Fibroblast of lung (primary cell): ENCODE measurements at regions not wholly inside any gene's neighbourhood (a gene's known extent, or its start where the extent isn't known, plus 50 kb on each side); places are given as distances from the start of the nearest gene placed in this dataset.
A peak's percentile ranks its signal among the peaks of the same experiment; 100 is the strongest.

ENCODE experiments used
- DNase-seq, 2 donors: peaks; one replicate each; pipeline versions ENCODE4 v3.0.0 to v3.0.0-alpha.2; 2010; ENCODE audit warnings: low read depth in 2 of 2
- H2AFZ ChIP-seq: 2 replicates; pipeline ENCODE4 v1.5.1; 2012; ENCODE audit warnings: low read length, control low read depth, inconsistent platforms
- H3K27ac ChIP-seq: 2 replicates; pipeline ENCODE4 v1.5.1; 2011; ENCODE audit warnings: low read length, control low read depth; ENCODE audit not compliant: insufficient read depth
- H3K27me3 ChIP-seq: 2 replicates; pipeline ENCODE4 v1.5.1; 2011; ENCODE audit warnings: mild to moderate bottlenecking, low read length; ENCODE audit not compliant: control insufficient read depth, insufficient read depth
- H3K36me3 ChIP-seq: 2 replicates; pipeline ENCODE4 v1.5.1; 2011; ENCODE audit warnings: low read length; ENCODE audit not compliant: control insufficient read depth, insufficient read depth
- H3K4me1 ChIP-seq: 2 replicates; pipeline ENCODE4 v1.5.1; 2011; ENCODE audit warnings: low read length; ENCODE audit not compliant: control insufficient read depth, insufficient read depth; ENCODE audit errors: extremely low read depth
- H3K4me2 ChIP-seq: 2 replicates; pipeline ENCODE4 v1.5.1; 2011; ENCODE audit warnings: low read length, control low read depth; ENCODE audit not compliant: insufficient read depth; ENCODE audit errors: extremely low read depth
- H3K4me3 ChIP-seq, 4 experiments: fragments of 200-600 bp in 1 of 4; sonication (generic) in 1 of 4; replicated peaks in 1 of 4; 2 replicates each; pipeline ENCODE4 v1.5.1; 2011 to 2016; ENCODE audit warnings: low read length in 4 of 4, low read depth in 3 of 4, mild to moderate bottlenecking in 3 of 4, control low read depth in 2 of 4, inconsistent platforms in 1 of 4, mixed read lengths in 1 of 4; ENCODE audit not compliant: insufficient read depth in 1 of 4; ENCODE audit errors: control extremely low read depth in 1 of 4
- H3K79me2 ChIP-seq: 2 replicates; pipeline ENCODE4 v1.5.1; 2012; ENCODE audit warnings: mild to moderate bottlenecking, low read length, inconsistent platforms; ENCODE audit not compliant: control insufficient read depth, insufficient read depth
- H3K9ac ChIP-seq: 2 replicates; pipeline ENCODE4 v1.5.1; 2011; ENCODE audit warnings: mild to moderate bottlenecking, low read length, control low read depth; ENCODE audit not compliant: insufficient read depth
- H3K9me3 ChIP-seq: 2 replicates; pipeline ENCODE4 v1.5.1; 2012; ENCODE audit warnings: low read depth, low read length; ENCODE audit not compliant: control insufficient read depth, insufficient read depth
- H4K20me1 ChIP-seq: 2 replicates; pipeline ENCODE4 v1.5.1; 2011; ENCODE audit warnings: low read length; ENCODE audit not compliant: control insufficient read depth, insufficient read depth; ENCODE audit errors: extremely low read depth
- EZH2 ChIP-seq: IDR thresholded peaks from 2 replicates; pipeline ENCODE4 v1.5.1; 2012; ENCODE audit warnings: low read length, control low read depth, mild to moderate bottlenecking; ENCODE audit errors: missing control alignments
- TF ChIP-seq, protein P1 (sequence below), 2 donors: IDR thresholded peaks in 1 of 2; conservative IDR thresholded peaks in 1 of 2; 1 replicate in 1 of 2; 2 replicates in 1 of 2; pipeline ENCODE4 v1.5.1; 2011 to 2012; ENCODE audit warnings: low read length in 2 of 2, control low read depth in 1 of 2, inconsistent platforms in 1 of 2, low read depth in 1 of 2, mild to moderate bottlenecking in 1 of 2

- H2AFZ ChIP-seq = no peak overlapping the region
- no peaks in the 10 kb centered on the region for H3K9me3 ChIP-seq
- TF ChIP-seq, protein P1, sequence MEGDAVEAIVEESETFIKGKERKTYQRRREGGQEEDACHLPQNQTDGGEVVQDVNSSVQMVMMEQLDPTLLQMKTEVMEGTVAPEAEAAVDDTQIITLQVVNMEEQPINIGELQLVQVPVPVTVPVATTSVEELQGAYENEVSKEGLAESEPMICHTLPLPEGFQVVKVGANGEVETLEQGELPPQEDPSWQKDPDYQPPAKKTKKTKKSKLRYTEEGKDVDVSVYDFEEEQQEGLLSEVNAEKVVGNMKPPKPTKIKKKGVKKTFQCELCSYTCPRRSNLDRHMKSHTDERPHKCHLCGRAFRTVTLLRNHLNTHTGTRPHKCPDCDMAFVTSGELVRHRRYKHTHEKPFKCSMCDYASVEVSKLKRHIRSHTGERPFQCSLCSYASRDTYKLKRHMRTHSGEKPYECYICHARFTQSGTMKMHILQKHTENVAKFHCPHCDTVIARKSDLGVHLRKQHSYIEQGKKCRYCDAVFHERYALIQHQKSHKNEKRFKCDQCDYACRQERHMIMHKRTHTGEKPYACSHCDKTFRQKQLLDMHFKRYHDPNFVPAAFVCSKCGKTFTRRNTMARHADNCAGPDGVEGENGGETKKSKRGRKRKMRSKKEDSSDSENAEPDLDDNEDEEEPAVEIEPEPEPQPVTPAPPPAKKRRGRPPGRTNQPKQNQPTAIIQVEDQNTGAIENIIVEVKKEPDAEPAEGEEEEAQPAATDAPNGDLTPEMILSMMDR (conservative IDR thresholded peaks at IDR 0.05 in 1 of 2, IDR thresholded peaks at IDR 0.05 in 1 of 2; ENCODE audit: low read depth in 1 of 2, low read length in 2 of 2) = no peak
- TF ChIP-seq EZH2 = no peak
- H3K9ac ChIP-seq = no peak overlapping the region
- peak in 1 of 2 donors; percentile 73 for DNase-seq
- H3K79me2 ChIP-seq = no peaks in the 10 kb centered on the region
- H3K27me3 ChIP-seq = no peaks in the 10 kb centered on the region
- no peaks in the 10 kb centered on the region for H3K36me3 ChIP-seq
- no peak overlapping the region for H3K27ac ChIP-seq
- H3K4me3 ChIP-seq = no peak overlapping the region
- no peaks in the 10 kb centered on the region for H3K4me1 ChIP-seq
- no peaks in the 10 kb centered on the region for H4K20me1 ChIP-seq
- H3K4me2 ChIP-seq = no peak overlapping the region
Measured at GRCh38 chr3:176765382-176765900, 431.8 kb downstream of the TBL1XR1 start.

DNA sequence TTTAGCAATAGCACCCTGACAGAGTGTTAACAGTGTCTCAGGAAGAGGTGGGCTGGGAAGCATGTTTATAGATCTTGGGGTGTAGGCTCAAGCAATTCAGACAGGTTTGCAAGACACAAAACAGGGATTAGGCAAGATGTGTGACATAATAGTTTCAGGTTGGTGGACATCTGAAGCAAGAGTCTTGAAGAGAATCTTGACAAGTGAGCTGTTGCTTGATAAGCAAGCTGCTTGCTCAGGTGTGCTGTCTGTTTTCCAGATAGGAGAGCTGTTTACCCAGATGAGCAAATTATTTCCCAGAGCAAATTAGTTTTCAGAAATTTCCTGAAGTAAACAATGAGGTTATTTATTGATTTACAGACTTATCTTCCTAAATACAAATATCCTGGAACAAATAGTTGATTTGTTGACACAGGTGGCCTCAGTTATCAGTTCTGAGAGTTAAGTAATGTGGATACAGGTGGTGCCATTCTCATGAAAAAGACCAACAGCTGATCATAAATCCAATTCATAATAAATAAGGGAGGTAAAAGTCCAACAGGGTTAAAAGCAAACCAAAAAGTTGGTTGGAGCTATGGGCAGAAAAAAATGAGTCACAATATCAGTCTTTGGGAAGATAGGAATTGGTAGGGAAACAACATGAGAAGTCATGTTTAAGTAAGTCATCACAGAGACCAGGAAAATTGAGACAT, 437.3 kb downstream of the TBL1XR1 start:
- H3K4me1 ChIP-seq = no peaks in the 10 kb centered on the region
- H3K9me3 ChIP-seq = no peaks in the 10 kb centered on the region
- no peak overlapping the region for H3K27ac ChIP-seq
- H3K9ac ChIP-seq = no peak overlapping the region
- H2AFZ ChIP-seq = no peak overlapping the region
- DNase-seq = no peak
- H3K4me3 ChIP-seq = no peak overlapping the region
- no peak for TF ChIP-seq EZH2
- TF ChIP-seq, protein P1 (conservative IDR thresholded peaks at IDR 0.05 in 1 of 2, IDR thresholded peaks at IDR 0.05 in 1 of 2; ENCODE audit: low read depth in 1 of 2, low read length in 2 of 2) = no peak
- H4K20me1 ChIP-seq = no peaks in the 10 kb centered on the region
- no peaks in the 10 kb centered on the region for H3K27me3 ChIP-seq
- no peaks in the 10 kb centered on the region for H3K79me2 ChIP-seq
- no peak overlapping the region for H3K4me2 ChIP-seq
- H3K36me3 ChIP-seq = no peaks in the 10 kb centered on the region

DNA sequence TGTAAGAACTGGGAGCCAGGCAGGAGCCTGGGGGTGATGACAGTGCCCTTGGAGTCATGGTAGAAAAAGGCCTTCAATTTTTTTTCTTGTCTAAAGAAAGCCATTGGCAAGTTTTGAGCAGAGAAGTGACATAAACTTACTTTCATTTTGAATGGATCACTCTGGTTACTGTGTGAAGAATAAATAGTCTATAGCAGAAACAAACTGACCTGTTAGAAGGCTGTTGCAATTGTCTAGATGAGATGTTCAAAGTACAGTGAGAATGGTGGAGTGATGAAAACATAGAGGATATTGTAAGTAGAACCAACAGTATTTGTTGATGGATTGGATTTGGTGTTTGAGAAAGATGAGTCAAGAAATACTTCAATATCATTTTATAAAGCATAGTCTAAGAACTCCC, 439.9 kb downstream of the TBL1XR1 start:
- H3K9ac ChIP-seq = no peak overlapping the region

More for the DNA sequence above, 439.9 kb downstream of the TBL1XR1 start:
- H3K36me3 ChIP-seq = no peaks in the 10 kb centered on the region
- DNase-seq = no peak
- TF ChIP-seq, protein P1 (conservative IDR thresholded peaks at IDR 0.05 in 1 of 2, IDR thresholded peaks at IDR 0.05 in 1 of 2; ENCODE audit: low read depth in 1 of 2, low read length in 2 of 2) = no peak
- TF ChIP-seq EZH2 = no peak
- no peaks in the 10 kb centered on the region for H4K20me1 ChIP-seq
- no peaks in the 10 kb centered on the region for H3K4me1 ChIP-seq
- no peaks in the 10 kb centered on the region for H3K27me3 ChIP-seq
- H3K27ac ChIP-seq = no peak overlapping the region
- no peak overlapping the region for H3K4me3 ChIP-seq
- no peaks in the 10 kb centered on the region for H3K9me3 ChIP-seq
- no peak overlapping the region for H2AFZ ChIP-seq
- H3K4me2 ChIP-seq = no peak overlapping the region
- H3K79me2 ChIP-seq = no peaks in the 10 kb centered on the region
